ENCODE measurements at regions not wholly inside any gene's neighbourhood (a gene's known extent, or its start where the extent isn't known, plus 50 kb on each side); places are given as distances from the start of the nearest gene placed in this dataset.

DNA sequence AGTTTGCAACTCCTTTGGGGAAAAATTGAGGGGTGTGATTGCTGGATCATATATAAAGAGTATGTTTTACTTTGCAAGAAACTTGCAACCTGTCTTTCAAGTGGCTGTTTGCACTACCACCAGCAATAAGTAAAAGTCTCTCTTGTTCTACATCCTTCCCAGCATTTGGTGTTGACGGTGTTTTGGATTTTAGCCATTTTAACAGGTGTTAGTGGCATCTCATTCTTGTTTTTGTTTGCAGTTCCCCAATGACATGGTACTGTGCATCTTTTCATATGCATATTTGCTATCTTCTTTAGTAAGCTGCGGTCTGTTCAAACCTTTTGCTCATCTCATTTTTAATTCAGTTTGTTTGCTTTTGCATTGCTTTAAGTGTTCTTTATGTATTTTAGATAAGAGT lies 535.5 kb downstream of the LRRIQ3 start:
- H3K4me3 ChIP-seq (ENCODE audit: low read depth, low read length), result no peak overlapping the region

DNA sequence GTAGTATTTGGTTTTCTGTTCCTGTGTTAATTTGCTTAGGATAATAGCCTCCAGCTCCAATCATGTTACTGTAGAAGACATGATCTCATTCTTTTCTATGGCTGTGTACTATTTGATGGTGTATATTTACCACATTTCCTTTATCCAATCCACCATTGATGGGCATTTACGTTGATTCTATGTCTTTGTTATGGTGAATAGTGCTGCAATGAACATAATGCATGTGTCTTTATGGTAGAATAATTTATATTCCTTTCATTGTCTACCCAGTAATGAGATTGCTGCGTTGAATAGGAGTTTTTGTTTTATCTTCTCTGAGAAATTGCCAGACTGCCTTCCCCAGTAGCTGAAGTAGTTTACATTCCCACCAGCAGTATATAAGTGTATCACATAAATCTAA lies 538.8 kb downstream of the LRRIQ3 start:
- H3K4me3 ChIP-seq (ENCODE audit: low read depth, low read length), result no peak overlapping the region

DNA sequence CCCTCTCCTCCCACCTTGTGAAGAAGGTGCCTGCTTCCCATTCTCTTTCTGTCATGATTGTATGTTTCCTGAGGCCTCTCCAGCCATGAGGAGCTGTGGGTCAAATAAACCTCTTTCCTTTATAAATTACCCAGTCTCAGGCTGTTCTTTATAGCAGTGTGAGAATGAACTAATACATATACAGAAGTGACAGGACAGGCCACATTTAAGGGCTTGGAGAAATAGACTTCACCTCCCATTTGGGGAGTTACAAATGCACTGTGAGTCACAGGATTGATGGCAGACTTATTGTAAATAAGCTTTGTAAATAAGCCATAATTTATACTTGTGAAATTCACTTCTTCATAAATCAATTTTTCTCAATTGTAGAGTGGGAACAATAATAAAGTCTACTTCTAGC lies 543.3 kb downstream of the LRRIQ3 start:
- no peak overlapping the region for H3K4me3 ChIP-seq (ENCODE audit: low read depth, low read length)

- no peak overlapping the region for H3K4me3 ChIP-seq (ENCODE audit: low read depth, low read length)
Observed at GRCh38 chr1:73644198-73644597, 553.8 kb downstream of the LRRIQ3 start.

DNA sequence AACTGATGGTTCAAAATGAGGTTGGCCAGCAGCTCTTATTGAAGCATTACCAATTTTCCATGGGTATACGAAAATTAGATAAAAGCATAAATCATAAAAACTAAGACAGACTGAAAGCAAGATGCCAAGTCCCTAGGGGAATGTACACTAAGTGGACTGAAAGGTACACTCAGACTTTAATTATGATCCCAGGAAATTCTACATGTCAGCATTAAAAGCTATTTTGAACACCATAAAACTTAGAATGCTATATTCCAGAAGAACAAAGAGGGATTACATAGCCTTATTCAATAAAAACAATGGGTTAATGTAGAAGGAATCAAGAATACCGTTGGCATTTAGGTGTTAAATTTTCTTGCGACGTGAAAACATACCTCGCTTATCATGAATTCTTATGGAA lies 558.5 kb downstream of the LRRIQ3 start:
- no peak overlapping the region for H3K4me3 ChIP-seq (ENCODE audit: low read depth, low read length)

- no peak overlapping the region for H3K4me3 ChIP-seq (ENCODE audit: low read depth, low read length)
Observed at GRCh38 chr1:73637264-73637663, 560.7 kb downstream of the LRRIQ3 start.

DNA sequence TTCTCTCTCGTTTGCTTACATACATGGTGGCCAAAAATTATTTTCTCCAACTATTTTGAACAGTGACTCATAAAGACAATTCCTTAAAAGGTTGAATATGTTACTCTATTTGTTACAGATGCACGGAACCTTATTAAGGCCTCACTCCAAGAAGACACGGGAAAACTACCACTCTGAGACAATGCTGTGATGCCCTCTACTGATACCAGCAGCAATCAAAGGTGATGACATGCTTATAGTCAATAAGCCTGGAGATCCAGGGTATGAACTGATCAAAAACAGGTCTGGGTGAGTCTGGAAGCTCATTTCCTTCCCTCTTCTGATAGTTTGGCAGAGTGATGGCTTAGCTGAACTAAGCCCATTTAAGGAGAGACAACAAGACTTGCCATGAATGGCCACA lies 563.0 kb downstream of the LRRIQ3 start:
- no peak overlapping the region for H3K4me3 ChIP-seq (ENCODE audit: low read depth, low read length)

DNA sequence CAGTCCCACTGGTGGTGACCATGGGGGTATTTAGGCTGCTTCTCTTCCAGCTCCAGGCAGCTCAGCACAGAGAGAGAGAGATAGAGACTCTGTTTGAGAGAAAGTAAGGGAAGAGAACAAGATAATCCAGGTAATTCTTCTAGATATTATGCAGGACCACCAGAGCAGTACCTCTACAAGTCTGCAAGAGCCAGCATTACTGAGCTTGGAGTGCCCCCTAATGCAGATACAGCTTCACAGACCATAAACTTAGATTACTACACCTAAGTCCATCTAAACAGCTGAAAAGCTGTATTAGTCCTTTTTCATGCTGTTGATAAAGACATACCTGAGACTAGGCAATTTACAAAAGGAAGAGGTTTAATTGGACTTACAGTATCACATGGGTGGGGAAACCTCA lies 570.3 kb downstream of the LRRIQ3 start:
- no peak overlapping the region for H3K4me3 ChIP-seq (ENCODE audit: low read depth, low read length)

GRCh38 chr1:73626326-73626725 lies 571.6 kb downstream of the LRRIQ3 start:
- no peak overlapping the region for H3K4me3 ChIP-seq (ENCODE audit: low read depth, low read length)

DNA sequence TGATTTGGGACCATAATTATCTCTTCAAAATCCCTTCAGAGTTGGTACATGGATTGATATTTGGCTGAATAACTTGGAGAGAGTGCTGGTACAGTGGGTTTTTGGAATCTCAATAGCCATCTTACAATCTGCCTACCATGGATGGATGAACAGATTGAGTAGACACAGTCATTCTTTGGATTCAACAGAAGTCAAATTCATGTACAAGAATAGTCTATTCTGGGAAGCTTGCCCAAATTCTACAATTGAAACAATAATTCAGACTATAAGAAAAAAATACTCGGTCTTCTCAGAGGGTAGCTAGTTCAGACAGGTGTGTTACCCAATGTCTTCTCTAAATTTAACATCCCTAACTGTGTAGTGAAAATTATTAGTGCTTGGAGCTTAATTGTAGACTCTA lies 574.0 kb downstream of the LRRIQ3 start:
- H3K4me3 ChIP-seq (ENCODE audit: low read depth, low read length), result no peak overlapping the region

- no peak overlapping the region for H3K4me3 ChIP-seq (ENCODE audit: low read depth, low read length)
Observed at GRCh38 chr1:73617145-73617544, 580.8 kb downstream of the LRRIQ3 start.

DNA sequence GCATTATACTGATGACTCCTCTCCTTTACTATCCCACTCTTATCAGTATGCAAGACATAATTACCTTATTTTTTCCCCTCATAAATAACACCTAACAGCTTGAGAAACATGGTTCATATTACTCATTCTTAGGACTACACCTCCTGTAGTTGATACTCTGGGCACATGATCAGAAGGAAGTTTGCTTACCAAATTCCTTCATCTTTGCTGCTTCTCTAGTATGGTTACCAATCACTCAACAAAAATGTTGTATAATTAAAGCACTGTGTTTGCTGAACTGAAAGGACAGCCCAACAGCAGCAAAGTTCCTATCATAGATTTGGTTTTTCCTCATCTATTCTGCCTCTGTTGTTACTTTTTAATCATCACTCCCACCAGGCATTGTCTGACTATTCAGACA lies 586.3 kb downstream of the LRRIQ3 start:
- no peak overlapping the region for H3K4me3 ChIP-seq (ENCODE audit: low read depth, low read length)

DNA sequence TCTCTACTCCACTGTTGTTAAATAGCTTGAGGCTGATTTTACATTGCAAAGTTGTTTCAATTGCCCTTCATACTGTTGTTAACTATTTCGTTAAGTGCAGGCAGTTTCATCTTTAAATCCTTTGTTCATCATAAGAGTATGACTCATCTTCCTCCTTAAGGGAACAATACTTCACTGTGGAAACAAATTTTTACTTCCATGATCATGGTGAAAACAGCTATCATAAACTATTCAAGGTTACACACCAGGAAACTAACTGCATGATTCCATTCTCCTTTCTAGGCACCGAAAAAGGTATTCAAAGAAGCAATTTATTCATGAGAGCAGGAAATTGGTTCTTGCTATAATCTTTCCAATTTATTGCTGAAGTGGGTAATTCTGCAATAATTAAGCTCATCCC lies 593.2 kb downstream of the LRRIQ3 start:
- no peak overlapping the region for H3K4me3 ChIP-seq (ENCODE audit: low read depth, low read length)

- H3K4me3 ChIP-seq (ENCODE audit: low read depth, low read length), result no peak overlapping the region
Observed at GRCh38 chr1:73604211-73604610, 593.8 kb downstream of the LRRIQ3 start.

DNA sequence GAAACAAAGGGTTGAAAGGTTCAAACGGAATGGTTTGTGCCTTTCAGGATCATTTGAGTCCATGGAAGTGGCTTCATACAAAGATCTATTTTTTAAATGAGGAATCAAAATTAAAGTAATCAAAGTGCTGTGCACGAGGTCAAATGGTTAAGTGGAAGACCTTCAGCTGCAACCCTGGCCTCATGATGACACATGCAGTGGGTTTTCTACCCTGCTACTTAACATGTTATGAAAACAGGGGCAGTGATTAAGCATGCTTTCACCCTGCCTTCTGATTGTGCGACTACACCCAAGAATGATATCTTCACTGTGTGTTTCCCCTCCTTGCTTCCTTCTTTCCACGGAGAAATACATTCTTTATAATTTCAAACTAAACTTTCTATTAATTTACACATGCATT lies 604.2 kb downstream of the LRRIQ3 start:
- H3K4me3 ChIP-seq (ENCODE audit: low read depth, low read length), result no peak overlapping the region

DNA sequence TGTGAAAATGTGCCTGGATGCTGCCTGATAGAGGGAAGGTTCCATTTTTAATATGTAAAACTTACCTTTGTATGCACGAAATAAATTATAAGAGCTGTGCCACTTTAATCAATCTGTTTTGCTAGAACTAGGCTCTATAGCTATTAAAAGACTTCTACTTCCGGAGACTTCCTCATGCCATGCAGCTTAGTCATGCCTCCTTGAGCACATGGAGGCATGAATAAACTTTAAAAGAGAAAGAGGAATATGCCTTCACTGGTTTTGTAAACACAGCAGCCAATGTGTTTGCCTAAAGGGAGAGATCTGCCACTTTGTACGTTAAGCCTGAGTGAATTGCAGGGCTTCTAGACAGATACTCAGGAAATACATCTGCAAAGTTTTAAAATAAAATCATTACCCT lies 604.6 kb downstream of the LRRIQ3 start:
- H3K4me3 ChIP-seq (ENCODE audit: low read depth, low read length), result no peak overlapping the region

DNA sequence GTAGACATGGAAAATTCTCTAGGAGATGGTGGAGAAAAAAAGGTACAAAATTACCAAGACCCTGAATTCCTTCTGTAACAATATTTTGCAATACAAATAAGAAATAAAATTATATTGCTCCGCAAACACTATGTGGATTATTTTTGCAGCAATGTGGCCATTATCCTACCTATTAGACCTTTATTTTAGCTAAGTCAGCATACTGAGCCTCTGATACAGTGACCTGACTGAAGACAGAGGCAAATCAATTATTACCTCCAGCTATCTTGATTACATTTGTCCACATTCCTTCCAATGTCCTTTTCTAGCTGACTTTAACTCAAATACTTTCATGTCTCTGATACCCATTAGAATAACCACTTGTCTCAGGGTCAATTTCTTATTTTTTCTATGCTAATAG lies 610.9 kb downstream of the LRRIQ3 start:
- H3K4me3 ChIP-seq (ENCODE audit: low read depth, low read length), result no peak overlapping the region

DNA sequence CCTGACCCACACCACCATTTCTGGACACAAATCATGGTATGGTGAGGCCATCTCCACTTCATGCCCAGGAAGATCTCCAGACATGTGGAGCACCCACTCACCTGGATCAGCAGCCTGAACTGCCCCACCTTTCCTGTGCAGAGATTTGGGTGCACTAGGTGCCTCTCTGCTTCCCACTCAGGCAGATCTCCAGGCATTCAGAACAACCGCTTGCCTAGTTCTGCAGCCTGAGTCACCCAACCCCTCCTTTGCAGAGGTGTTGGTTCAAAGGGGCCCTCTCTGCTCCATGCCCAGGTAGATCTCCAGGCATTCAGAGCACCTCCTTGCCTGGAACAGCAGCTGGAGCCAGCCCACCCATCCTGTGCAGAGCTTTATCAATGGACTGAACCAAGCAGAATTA lies 620.8 kb downstream of the LRRIQ3 start:
- H3K4me3 ChIP-seq (ENCODE audit: low read depth, low read length), result no peak overlapping the region

DNA sequence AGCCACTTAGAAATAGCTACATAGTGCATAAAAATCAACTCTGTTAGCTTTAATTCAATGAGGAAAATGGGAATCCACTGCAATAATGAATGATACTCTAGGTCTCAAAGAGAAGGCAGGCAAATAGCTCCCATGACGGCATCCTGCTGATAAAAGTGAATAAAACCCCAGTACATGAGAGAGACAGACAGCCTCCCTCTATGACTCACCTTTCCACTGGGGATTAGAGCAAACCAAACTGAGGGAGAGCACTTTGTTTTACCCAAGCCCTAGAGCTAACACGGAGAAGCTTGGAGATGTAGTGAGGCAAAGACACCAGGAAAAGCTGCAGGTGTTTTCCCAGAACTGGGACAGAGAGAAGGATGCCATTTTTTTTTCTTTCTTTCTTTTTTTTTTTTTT lies 621.9 kb downstream of the LRRIQ3 start:
- no peak overlapping the region for H3K4me3 ChIP-seq (ENCODE audit: low read depth, low read length)

GRCh38 chr1:73564294-73564693 lies 633.7 kb downstream of the LRRIQ3 start:
- no peak overlapping the region for H3K4me3 ChIP-seq (ENCODE audit: low read depth, low read length)

- H3K4me3 ChIP-seq (ENCODE audit: low read depth, low read length), result no peak overlapping the region
Observed at GRCh38 chr1:73556270-73556669, 641.7 kb downstream of the LRRIQ3 start.

- H3K4me3 ChIP-seq (ENCODE audit: low read depth, low read length), result no peak overlapping the region
Observed at GRCh38 chr1:73537400-73537799, 660.6 kb downstream of the LRRIQ3 start.

- H3K4me3 ChIP-seq (ENCODE audit: low read depth, low read length), result no peak overlapping the region
Observed at GRCh38 chr1:73517603-73518191, 680.3 kb downstream of the LRRIQ3 start.

DNA sequence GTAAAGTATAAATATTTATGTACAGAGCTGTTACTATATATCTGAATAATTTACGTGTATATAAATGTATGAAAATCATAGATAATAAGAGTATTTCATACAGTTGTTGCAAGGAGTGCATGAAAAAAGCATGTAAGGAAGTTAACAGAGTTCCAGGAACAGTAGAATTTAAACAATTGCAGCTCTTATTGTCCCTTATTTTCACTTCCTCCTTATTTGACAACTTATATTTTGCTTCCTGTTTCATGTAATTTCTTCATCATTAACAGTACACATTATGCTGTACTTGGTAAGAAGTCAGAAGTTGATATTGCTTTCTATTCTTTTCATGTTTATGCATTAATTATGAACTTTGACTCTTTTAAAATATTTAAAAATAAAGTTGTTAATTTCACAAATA lies 681.5 kb downstream of the LRRIQ3 start:
- H3K4me3 ChIP-seq (ENCODE audit: low read depth, low read length), result no peak overlapping the region

Data from iPS-11a (cell line).